NCI-H748 treated with DMSO at 0.1 percent for 48 hours (cell line): ENCODE measurements at regions not wholly inside any gene's neighbourhood (a gene's known extent, or its start where the extent isn't known, plus 50 kb on each side); places are given as distances from the start of the nearest gene placed in this dataset.

Experiments
- DNase-seq: peaks from one replicate; lab custom pipeline; 2025; lab: John Stamatoyannopoulos, UW

GRCh38 chr4:44120646-44121045 lies 328.0 kb downstream of the KCTD8 start:
- no peak for DNase-seq

- no peak for DNase-seq
Observed at GRCh38 chr4:44121210-44121609, 327.4 kb downstream of the KCTD8 start.
